Ascending aorta (tissue), 2 donors: ENCODE measurements at regions not wholly inside any gene's neighbourhood (a gene's known extent, or its start where the extent isn't known, plus 50 kb on each side); places are given as distances from the start of the nearest gene placed in this dataset.

Experiments used
- DNase-seq, 2 donors: peaks; one replicate each; pipeline ENCODE4 v3.0.0-alpha.2; 2019; ENCODE audit warnings: low spot score in 2 of 2
- H3K27ac ChIP-seq, 2 donors: fragments of 200-600 bp; sonication (generic); one replicate each; pipeline ENCODE4 v1.5.1; 2016 to 2017; ENCODE audit warnings: mild to moderate bottlenecking in 1 of 2
- H3K27me3 ChIP-seq: fragments of 200-600 bp; sonication (generic); one replicate; pipeline ENCODE4 v1.5.1; 2017
- H3K36me3 ChIP-seq, 2 donors: fragments of 200-600 bp; sonication (generic); one replicate each; pipeline ENCODE4 v1.5.1; 2016
- H3K4me1 ChIP-seq, 2 donors: fragments of 200-600 bp; sonication (generic); one replicate each; pipeline ENCODE4 v1.5.1; 2016 to 2017; ENCODE audit warnings: mild to moderate bottlenecking in 1 of 2
- H3K4me3 ChIP-seq, 2 donors: fragments of 200-600 bp; sonication (generic); one replicate each; pipeline ENCODE4 v1.5.1; 2016 to 2017; ENCODE audit warnings: mild to moderate bottlenecking in 1 of 2
- H3K9me3 ChIP-seq, 2 donors: fragments of 200-600 bp; sonication (generic); one replicate each; pipeline ENCODE4 v1.5.1; 2016
- intact Hi-C: fragments of 100-400 bp; cut with DNase I; formaldehyde crosslinking; loops from one replicate; pipeline ENCODE4 v1.15.1; 2023
- TF ChIP-seq, protein P1 (sequence below), 3 experiments: fragments of 200-600 bp in 2 of 3; fragments of 450-650 bp in 1 of 3; sonication (generic) in 2 of 3; IDR thresholded peaks; one replicate each; pipeline ENCODE4 v1.5.1; 2016 to 2019; ENCODE audit warnings: antibody characterized with exemption in 3 of 3, mild to moderate bottlenecking in 1 of 3, moderate library complexity in 1 of 3

DNA sequence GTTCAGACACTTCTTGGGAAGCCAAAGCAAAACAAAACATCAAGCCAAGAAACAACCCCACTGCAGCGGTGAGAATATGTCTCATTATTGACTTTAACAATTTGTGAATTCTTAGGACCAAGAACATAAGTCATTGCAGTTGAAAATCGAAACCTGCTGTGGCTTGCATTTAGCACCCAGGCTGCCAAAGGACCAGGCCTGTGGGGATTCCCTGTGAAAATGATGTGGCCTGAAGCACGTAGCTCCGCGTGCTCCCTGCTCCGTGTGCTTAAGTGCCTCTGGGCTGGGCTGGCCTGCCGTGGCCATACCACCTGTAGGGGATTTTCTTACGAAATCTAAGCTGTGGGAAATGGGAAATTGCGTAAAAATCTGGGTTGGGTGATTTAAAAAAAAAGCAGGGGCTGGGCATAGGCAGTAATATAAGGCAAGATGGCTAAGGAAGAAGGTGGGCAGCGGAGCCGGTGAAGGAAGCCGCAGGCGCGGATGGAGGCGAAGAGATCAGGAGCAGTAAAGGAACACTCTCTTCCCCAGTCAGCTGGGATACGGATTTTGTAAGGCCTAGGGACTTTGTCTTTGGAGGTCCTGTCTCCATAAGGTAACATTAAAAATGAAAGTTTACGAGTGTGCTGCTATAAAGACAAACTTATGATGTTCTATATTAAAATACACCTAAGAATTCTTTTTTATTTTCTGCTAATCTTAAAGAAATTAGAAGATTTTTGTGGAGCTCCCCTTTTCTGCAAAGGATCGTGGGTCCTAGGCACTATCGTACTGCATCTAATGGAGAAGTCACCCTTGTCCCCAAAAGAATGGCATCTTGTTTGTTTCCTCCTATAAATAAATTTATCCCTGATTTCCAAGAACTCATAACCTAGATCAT lies 189.6 kb upstream of the SEMA6A start:
- TF ChIP-seq, protein P1, sequence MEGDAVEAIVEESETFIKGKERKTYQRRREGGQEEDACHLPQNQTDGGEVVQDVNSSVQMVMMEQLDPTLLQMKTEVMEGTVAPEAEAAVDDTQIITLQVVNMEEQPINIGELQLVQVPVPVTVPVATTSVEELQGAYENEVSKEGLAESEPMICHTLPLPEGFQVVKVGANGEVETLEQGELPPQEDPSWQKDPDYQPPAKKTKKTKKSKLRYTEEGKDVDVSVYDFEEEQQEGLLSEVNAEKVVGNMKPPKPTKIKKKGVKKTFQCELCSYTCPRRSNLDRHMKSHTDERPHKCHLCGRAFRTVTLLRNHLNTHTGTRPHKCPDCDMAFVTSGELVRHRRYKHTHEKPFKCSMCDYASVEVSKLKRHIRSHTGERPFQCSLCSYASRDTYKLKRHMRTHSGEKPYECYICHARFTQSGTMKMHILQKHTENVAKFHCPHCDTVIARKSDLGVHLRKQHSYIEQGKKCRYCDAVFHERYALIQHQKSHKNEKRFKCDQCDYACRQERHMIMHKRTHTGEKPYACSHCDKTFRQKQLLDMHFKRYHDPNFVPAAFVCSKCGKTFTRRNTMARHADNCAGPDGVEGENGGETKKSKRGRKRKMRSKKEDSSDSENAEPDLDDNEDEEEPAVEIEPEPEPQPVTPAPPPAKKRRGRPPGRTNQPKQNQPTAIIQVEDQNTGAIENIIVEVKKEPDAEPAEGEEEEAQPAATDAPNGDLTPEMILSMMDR (IDR thresholded peaks at IDR 0.05): no peak
- Histone ChIP-seq H3K4me3 (no peak overlapping the region), H3K4me1 (no peaks in the 10 kb centered on the region), H3K27ac (no peak overlapping the region), H3K27me3 (no peaks in the 10 kb centered on the region), H3K9me3 (no peaks in the 10 kb centered on the region), H3K36me3 (no peaks in the 10 kb centered on the region)
- intact Hi-C loops: no loop called here
- DNase-seq: no peak

DNA sequence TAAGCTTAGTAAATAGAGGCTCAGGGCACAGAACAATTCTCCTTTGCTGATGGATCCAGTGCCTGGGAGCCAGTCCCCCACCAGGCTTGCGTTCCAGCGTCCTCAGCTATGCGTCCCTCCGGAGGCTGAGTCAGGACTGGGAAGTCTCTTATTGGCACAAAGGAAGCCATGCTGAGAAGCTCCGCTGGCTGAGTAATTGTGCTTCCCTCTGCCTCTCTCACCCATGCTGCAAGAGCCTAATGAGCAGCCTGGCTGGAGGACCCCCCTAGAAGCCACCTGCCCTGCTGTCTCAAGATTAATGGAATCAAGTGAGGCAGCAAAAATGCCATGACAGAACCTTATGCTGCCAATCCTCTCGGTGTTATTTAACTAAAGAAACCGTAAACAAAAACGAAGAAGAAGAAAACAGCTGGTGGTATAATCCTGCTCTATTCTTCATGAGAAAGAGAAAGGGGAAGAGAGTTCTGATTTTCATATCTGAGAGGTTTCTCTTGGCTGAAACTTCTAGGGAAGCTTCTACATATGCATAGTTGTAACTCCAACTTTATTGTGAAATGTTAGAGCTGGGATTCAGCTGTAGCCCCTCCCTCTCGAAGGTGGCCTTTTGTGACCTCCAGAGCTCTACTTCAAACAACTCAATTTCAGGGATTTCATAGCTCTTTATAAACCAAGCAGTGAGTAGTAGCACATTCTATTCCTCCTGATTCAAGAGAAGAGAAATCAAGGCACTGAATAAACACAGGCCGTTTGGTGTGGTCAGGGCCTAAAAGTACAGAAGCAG lies 185.4 kb upstream of the SEMA6A start:
- Histone ChIP-seq H3K9me3 (no peaks in the 10 kb centered on the region), H3K4me3 (no peak overlapping the region), H3K27me3 (no peaks in the 10 kb centered on the region), H3K36me3 (no peaks in the 10 kb centered on the region), H3K27ac (no peak overlapping the region), H3K4me1 (no peaks in the 10 kb centered on the region)
- TF ChIP-seq, protein P1 (IDR thresholded peaks at IDR 0.05): no peak
- peak in 1 of 2 donors; percentile 68 for DNase-seq
- intact Hi-C loops: no loop called here

DNA sequence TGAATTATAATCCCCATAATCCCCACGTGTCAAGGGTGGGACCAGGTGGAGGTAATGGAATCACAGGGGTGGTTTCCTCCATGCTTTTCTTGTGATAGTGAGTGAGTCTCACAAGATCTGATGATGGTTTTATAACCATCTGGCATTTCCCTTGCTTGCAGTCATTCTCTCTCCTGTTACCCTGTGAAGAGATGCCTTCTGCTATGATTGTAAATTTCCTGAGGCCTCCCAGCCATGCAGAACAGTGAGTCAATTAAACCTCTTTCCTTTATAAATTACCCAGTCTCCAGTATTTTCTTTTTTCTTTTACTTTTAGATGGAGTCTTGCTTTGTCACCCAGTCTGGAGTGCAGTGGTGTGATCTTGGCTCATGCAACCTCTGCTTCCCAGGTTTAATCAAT lies 182.7 kb upstream of the SEMA6A start:
- DNase-seq: no peak
- no peaks in the 10 kb centered on the region for H3K9me3 ChIP-seq
- TF ChIP-seq, protein P1 (IDR thresholded peaks at IDR 0.05): no peak
- no peak overlapping the region for H3K4me3 ChIP-seq
- no peaks in the 10 kb centered on the region for H3K36me3 ChIP-seq
- intact Hi-C loops: no loop called here
- H3K4me1 ChIP-seq: no peaks in the 10 kb centered on the region
- no peak overlapping the region for H3K27ac ChIP-seq
- H3K27me3 ChIP-seq: no peaks in the 10 kb centered on the region

DNA sequence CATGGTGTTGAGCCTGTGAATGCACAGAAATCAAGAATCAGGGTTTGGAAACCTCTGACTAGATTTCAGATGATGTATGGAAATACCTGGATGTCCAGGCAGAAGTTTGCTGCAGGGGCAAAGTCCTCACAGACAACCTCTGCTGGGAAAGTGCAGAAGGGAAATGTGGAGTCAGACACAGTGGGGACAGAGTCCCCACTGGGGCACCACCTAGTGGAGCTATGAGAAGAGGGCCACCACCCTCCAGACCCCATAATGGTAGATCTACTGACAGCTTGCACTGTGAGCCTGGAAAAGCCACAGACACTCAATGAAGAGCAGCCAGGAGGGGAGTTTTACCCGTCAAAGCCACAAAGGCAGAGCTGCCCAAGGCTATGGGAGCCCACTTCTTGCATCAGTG lies 181.9 kb upstream of the SEMA6A start:
- intact Hi-C loops: no loop called here
- H3K4me1 ChIP-seq: no peaks in the 10 kb centered on the region
- TF ChIP-seq, protein P1 (IDR thresholded peaks at IDR 0.05): no peak
- H3K9me3 ChIP-seq: no peaks in the 10 kb centered on the region
- no peaks in the 10 kb centered on the region for H3K36me3 ChIP-seq
- H3K27me3 ChIP-seq: no peaks in the 10 kb centered on the region
- no peak overlapping the region for H3K4me3 ChIP-seq
- H3K27ac ChIP-seq: no peak overlapping the region
- no peak for DNase-seq

DNA sequence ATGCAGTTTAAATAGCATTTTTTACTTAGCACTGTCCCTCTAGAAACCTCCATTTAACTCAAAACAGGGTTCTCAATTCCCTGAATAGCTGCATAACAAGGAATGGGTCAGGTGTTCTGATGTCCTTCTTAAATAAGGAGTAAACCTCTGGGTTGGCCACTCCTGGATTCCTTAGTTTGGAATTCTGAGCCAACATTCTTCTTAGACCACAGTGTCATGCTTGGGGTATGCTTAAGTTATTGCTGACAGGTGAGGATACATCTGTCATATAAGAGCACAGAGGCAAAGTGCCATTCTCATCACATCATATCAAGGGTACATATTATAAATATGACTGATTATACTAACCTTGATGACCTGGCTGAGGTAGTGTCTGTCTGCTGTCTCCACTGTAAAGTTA lies 179.9 kb upstream of the SEMA6A start:
- no peaks in the 10 kb centered on the region for H3K27me3 ChIP-seq
- intact Hi-C loops: no loop called here
- H3K9me3 ChIP-seq: no peaks in the 10 kb centered on the region
- no peak for DNase-seq
- H3K4me1 ChIP-seq: no peaks in the 10 kb centered on the region
- TF ChIP-seq, protein P1 (IDR thresholded peaks at IDR 0.05): no peak
- H3K27ac ChIP-seq: no peak overlapping the region
- no peaks in the 10 kb centered on the region for H3K36me3 ChIP-seq
- no peak overlapping the region for H3K4me3 ChIP-seq
